ENCODE measurements at regions not wholly inside any gene's neighbourhood (a gene's known extent, or its start where the extent isn't known, plus 50 kb on each side); places are given as distances from the start of the nearest gene placed in this dataset.

DNA sequence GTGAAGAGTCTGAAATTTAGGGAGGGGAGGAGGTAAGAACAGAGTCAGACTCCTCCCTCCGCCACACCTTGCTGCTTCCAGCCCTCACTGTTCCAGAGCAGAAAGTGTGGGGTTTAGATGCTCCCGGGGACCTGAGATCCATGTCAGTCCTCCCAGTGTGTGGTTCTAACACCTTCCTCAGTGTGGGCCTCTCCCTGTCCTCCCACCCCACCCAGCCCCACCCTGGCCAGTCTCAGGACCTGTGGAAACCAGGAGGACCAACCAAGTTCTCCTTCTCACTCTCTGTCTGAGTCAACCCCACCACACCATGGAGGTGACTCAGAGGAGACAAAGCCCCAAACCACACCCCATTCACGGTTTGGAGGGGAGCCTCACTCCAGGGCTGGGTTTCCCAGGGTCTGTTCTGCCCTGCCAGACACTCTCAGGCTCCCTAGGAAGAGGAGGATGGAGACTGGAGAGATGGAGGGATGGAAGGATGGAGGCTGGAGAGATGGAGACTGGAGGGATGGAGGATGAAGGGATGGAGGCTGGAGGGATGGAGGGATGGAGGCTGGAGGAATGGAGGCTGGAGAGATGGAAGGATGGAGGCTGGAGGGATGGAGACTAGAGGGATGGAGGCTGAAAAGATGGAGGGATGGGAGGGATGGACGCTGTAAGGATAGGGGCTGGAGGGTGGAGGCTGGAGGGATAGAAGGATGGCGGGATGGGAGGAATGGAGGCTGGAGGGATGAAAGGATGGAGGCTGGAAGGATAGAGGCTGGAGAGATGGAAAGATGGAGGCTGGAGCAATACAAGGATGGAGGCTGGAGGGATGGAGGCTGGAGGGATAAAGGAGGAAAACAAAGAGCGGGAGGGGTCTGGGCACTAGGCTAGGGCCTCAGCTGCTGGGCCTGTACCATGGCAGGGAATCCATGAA is 100.9 kb upstream of the RUNX3 start:
- no peak for TF ChIP-seq EZH2 (IDR thresholded peaks at IDR 0.05)
- no peak for TF ChIP-seq FOXP2 (optimal IDR thresholded peaks at IDR 0.05; ENCODE audit: control extremely low read depth, extremely low read length, insufficient read depth)
- TF ChIP-seq POLR2AphosphoS5 (IDR thresholded peaks at IDR 0.05; ENCODE audit: borderline replicate concordance, low read depth, low read length), result no peak
- no peak for DNase-seq (ENCODE audit: low read depth, low spot score)
- no peaks in the 10 kb centered on the region for H3K9me3 ChIP-seq (ENCODE audit: low read depth, low read length)
- H3K9ac ChIP-seq (ENCODE audit: insufficient read length), result no peak overlapping the region
- H3K4me3 ChIP-seq, result no peak overlapping the region
- peak overlapping the region; percentile 76; the same call in 1 of the 2 replicates for H3K27ac ChIP-seq
- H3K36me3 ChIP-seq (ENCODE audit: insufficient read depth, low read length), result no peaks in the 10 kb centered on the region

DNA sequence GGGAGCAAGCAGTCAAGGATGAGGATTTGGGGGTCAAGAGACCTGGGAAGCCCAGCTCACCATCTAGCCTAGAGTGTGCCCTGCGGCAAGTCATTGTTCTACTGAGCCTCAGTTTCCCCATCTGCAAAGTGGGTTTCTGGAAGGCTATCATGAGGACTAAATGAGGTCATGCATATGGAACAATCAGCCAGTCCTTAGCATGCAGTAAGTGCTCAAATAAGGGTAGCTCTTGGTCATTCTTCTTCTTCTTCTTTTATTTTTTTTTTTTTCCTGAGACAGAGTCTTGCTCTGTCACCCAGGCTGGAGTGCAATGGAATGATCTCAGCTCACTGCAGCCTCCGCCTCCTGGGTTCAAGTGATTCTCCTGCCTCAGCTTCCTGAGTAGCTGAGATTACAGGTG is 99.9 kb upstream of the RUNX3 start:
- TF ChIP-seq FOXP2 (optimal IDR thresholded peaks at IDR 0.05; ENCODE audit: control extremely low read depth, extremely low read length, insufficient read depth) (no peak), EZH2 (IDR thresholded peaks at IDR 0.05) (no peak), POLR2AphosphoS5 (IDR thresholded peaks at IDR 0.05; ENCODE audit: borderline replicate concordance, low read depth, low read length) (no peak)
- no peak for DNase-seq (ENCODE audit: low read depth, low spot score)
- Histone ChIP-seq H3K4me3 (no peak overlapping the region), H3K36me3 (ENCODE audit: insufficient read depth, low read length) (no peaks in the 10 kb centered on the region), H3K27ac (no peak overlapping the region), H3K9ac (ENCODE audit: insufficient read length) (no peak overlapping the region), H3K9me3 (ENCODE audit: low read depth, low read length) (no peaks in the 10 kb centered on the region)

- no peak overlapping the region for H3K9ac ChIP-seq (ENCODE audit: insufficient read length)
- H3K36me3 ChIP-seq (ENCODE audit: insufficient read depth, low read length), result no peaks in the 10 kb centered on the region
- H3K4me3 ChIP-seq, result no peak overlapping the region
- no peak overlapping the region; the same call in 1 of the 2 replicates for H3K27ac ChIP-seq
- no peaks in the 10 kb centered on the region for H3K9me3 ChIP-seq (ENCODE audit: low read depth, low read length)
- TF ChIP-seq EZH2 (IDR thresholded peaks at IDR 0.05), result no peak
- no peak for DNase-seq (ENCODE audit: low read depth, low spot score)
Observed at GRCh38 chr1:25028907-25029599, 99.0 kb upstream of the RUNX3 start.

DNA sequence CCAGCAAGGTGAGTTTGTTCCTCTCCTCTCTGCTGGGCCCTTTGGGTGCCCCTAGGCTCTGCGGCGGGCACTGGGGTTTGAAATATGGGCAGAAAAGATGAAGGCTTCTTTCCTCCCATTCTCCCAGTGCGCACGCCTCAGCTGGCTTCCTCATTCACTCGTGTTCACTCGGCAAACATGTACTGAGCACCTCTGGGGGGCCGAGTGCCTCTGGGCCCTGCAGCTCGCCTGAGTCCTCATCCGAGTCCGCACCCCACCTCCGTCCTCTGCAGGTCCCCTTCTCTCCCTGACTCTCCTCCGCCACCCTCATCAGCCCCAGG is 98.5 kb upstream of the RUNX3 start:
- DNase-seq (ENCODE audit: low read depth, low spot score), result no peak
- TF ChIP-seq POLR2AphosphoS5 (IDR thresholded peaks at IDR 0.05; ENCODE audit: borderline replicate concordance, low read depth, low read length) (no peak), EZH2 (IDR thresholded peaks at IDR 0.05) (no peak), FOXP2 (optimal IDR thresholded peaks at IDR 0.05; ENCODE audit: control extremely low read depth, extremely low read length, insufficient read depth) (no peak)
- H3K27ac ChIP-seq, result no peak overlapping the region
- H3K9ac ChIP-seq (ENCODE audit: insufficient read length), result no peak overlapping the region
- no peaks in the 10 kb centered on the region for H3K36me3 ChIP-seq (ENCODE audit: insufficient read depth, low read length)
- H3K9me3 ChIP-seq (ENCODE audit: low read depth, low read length), result no peaks in the 10 kb centered on the region
- H3K4me3 ChIP-seq, result no peak overlapping the region

- H3K9ac ChIP-seq (ENCODE audit: insufficient read length), result no peak overlapping the region
- no peak for DNase-seq (ENCODE audit: low read depth, low spot score)
- H3K4me3 ChIP-seq, result no peak overlapping the region
- H3K9me3 ChIP-seq (ENCODE audit: low read depth, low read length), result no peaks in the 10 kb centered on the region
- H3K27ac ChIP-seq, result no peak overlapping the region
- TF ChIP-seq POLR2AphosphoS5 (IDR thresholded peaks at IDR 0.05; ENCODE audit: borderline replicate concordance, low read depth, low read length), result no peak
- no peak for TF ChIP-seq FOXP2 (optimal IDR thresholded peaks at IDR 0.05; ENCODE audit: control extremely low read depth, extremely low read length, insufficient read depth)
- no peak for TF ChIP-seq EZH2 (IDR thresholded peaks at IDR 0.05)
- no peaks in the 10 kb centered on the region for H3K36me3 ChIP-seq (ENCODE audit: insufficient read depth, low read length)
Observed at GRCh38 chr1:25027822-25028586, 97.9 kb upstream of the RUNX3 start.

GRCh38 chr1:25026730-25027450 is 96.8 kb upstream of the RUNX3 start:
- TF ChIP-seq EZH2 (IDR thresholded peaks at IDR 0.05), result no peak
- no peak for TF ChIP-seq POLR2AphosphoS5 (IDR thresholded peaks at IDR 0.05; ENCODE audit: borderline replicate concordance, low read depth, low read length)
- no peak for TF ChIP-seq FOXP2 (optimal IDR thresholded peaks at IDR 0.05; ENCODE audit: control extremely low read depth, extremely low read length, insufficient read depth)
- no peaks in the 10 kb centered on the region for H3K36me3 ChIP-seq (ENCODE audit: insufficient read depth, low read length)
- no peak overlapping the region for H3K4me3 ChIP-seq
- DNase-seq (ENCODE audit: low read depth, low spot score), result no peak
- H3K27ac ChIP-seq, result no peak overlapping the region
- H3K9ac ChIP-seq (ENCODE audit: insufficient read length), result no peak overlapping the region
- H3K9me3 ChIP-seq (ENCODE audit: low read depth, low read length), result no peaks in the 10 kb centered on the region

DNA sequence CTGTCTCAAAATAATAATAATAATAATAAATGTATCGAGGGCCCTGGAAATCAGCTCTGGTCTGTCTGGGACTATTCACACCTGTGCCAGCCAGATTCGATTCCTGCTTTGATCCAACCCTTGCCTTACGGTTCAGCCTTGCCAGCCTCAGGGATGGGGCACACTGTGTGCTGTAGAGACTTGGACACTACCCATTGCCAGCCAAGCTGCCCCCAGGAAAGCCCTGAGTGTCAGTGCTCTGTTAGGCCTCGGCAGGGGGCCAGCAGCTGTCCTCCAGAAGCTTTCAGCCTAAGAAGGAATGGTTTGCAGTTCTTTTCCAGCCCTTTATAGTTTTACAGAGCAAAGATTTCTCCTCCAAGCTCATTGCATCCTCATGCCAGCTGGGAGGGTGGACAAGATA is 96.2 kb upstream of the RUNX3 start:
- Histone ChIP-seq H3K36me3 (ENCODE audit: insufficient read depth, low read length) (no peaks in the 10 kb centered on the region), H3K27ac (no peak overlapping the region), H3K9me3 (ENCODE audit: low read depth, low read length) (no peaks in the 10 kb centered on the region), H3K4me3 (no peak overlapping the region), H3K9ac (ENCODE audit: insufficient read length) (no peak overlapping the region)
- TF ChIP-seq POLR2AphosphoS5 (IDR thresholded peaks at IDR 0.05; ENCODE audit: borderline replicate concordance, low read depth, low read length), result no peak
- TF ChIP-seq FOXP2 (optimal IDR thresholded peaks at IDR 0.05; ENCODE audit: control extremely low read depth, extremely low read length, insufficient read depth), result no peak
- no peak for TF ChIP-seq EZH2 (IDR thresholded peaks at IDR 0.05)
- DNase-seq (ENCODE audit: low read depth, low spot score), result no peak
